GM12864 (cell line): ENCODE measurements at regions not wholly inside any gene's neighbourhood (a gene's known extent, or its start where the extent isn't known, plus 50 kb on each side); places are given as distances from the start of the nearest gene placed in this dataset.

Source experiments
- DNase-seq: peaks from one replicate; pipeline ENCODE4 v3.0.0-alpha.2; 2011; ENCODE audit warnings: low read depth
- H3K4me3 ChIP-seq: 2 replicates; pipeline ENCODE4 v1.5.1; 2011; ENCODE audit warnings: mild to moderate bottlenecking, low read depth, low read length, control low read depth
- CTCF ChIP-seq: IDR thresholded peaks from 2 replicates; pipeline ENCODE4 v1.5.1; 2011; ENCODE audit warnings: low read depth, mild to moderate bottlenecking, moderate library complexity, low read length, control low read depth, inconsistent platforms; ENCODE audit errors: missing control alignments

GRCh38 chr7:24119852-24120251 is 164.1 kb upstream of the NPY start:
- no peak for TF ChIP-seq CTCF
- DNase-seq = no peak

GRCh38 chr7:24123076-24123475 is 160.9 kb upstream of the NPY start:
- H3K4me3 ChIP-seq = no peak overlapping the region
- no peak for TF ChIP-seq CTCF
- DNase-seq = no peak

More at GRCh38 chr7:24119852-24120251, 164.1 kb upstream of the NPY start:
- H3K4me3 ChIP-seq = no peak overlapping the region

GRCh38 chr7:24125765-24126164 is 158.2 kb upstream of the NPY start:
- DNase-seq = no peak
- TF ChIP-seq CTCF = no peak
- H3K4me3 ChIP-seq = no peak overlapping the region

- H3K4me3 ChIP-seq = no peak overlapping the region
- DNase-seq = no peak
- TF ChIP-seq CTCF = no peak
Measured at GRCh38 chr7:24127930-24128329, 156.1 kb upstream of the NPY start.

- TF ChIP-seq CTCF = no peak
- H3K4me3 ChIP-seq = no peak overlapping the region
- DNase-seq = no peak
Measured at GRCh38 chr7:24129597-24129996, 154.4 kb upstream of the NPY start.

- DNase-seq = no peak
- TF ChIP-seq CTCF = no peak
Measured at GRCh38 chr7:24130631-24131030, 153.4 kb upstream of the NPY start.

GRCh38 chr7:24133691-24134090 is 150.3 kb upstream of the NPY start:
- H3K4me3 ChIP-seq = no peak overlapping the region
- no peak for TF ChIP-seq CTCF
- no peak for DNase-seq

More at GRCh38 chr7:24130631-24131030, 153.4 kb upstream of the NPY start:
- no peak overlapping the region for H3K4me3 ChIP-seq
